BE2C (cell line): ENCODE measurements at regions not wholly inside any gene's neighbourhood (a gene's known extent, or its start where the extent isn't known, plus 50 kb on each side); places are given as distances from the start of the nearest gene placed in this dataset.
"Not testable (repeated sequence)": the region's sequence is repeated elsewhere in the genome, so short reads cannot be mapped to it uniquely, and the experiment has no call there.

ENCODE experiments used
- DNase-seq: peaks from one replicate; pipeline ENCODE4 v3.0.0-alpha.2; 2020
- H3K27me3 ChIP-seq: fragments of 250-450 bp; sonication (Bioruptor Pico); 2 replicates; pipeline ENCODE4 v1.5.1; 2020; ENCODE audit warnings: mild to moderate bottlenecking
- H3K36me3 ChIP-seq: fragments of 250-450 bp; sonication (Bioruptor Pico); 2 replicates; pipeline ENCODE4 v1.5.1; 2020; ENCODE audit warnings: mild to moderate bottlenecking
- H3K4me1 ChIP-seq: fragments of 250-450 bp; sonication (Bioruptor Pico); 2 replicates; pipeline ENCODE4 v1.5.1; 2020
- H3K4me3 ChIP-seq: 2 replicates; pipeline ENCODE4 v1.5.1; 2011; ENCODE audit warnings: low read depth, low read length
- H3K9me3 ChIP-seq: fragments of 250-450 bp; sonication (Bioruptor Pico); 2 replicates; pipeline ENCODE4 v1.5.1; 2020
- CTCF ChIP-seq: IDR thresholded peaks from 2 replicates; pipeline ENCODE4 v1.5.1; 2012; ENCODE audit warnings: mild to moderate bottlenecking, low read depth, low read length

GRCh38 chr12:94831081-94831751, 172.3 kb downstream of the NDUFA12 start:
- Histone ChIP-seq H3K4me1 (no peaks in the 10 kb centered on the region; the same call in 1 of the 2 replicates), H3K9me3 (no peaks in the 10 kb centered on the region), H3K4me3 (no peak overlapping the region), H3K36me3 (no peaks in the 10 kb centered on the region), H3K27me3 (no peaks in the 10 kb centered on the region)
- DNase-seq = no peak
- TF ChIP-seq CTCF = no peak

- H3K4me3 ChIP-seq = no peak overlapping the region
- no peaks in the 10 kb centered on the region for H3K9me3 ChIP-seq
- no peak for DNase-seq
- H3K36me3 ChIP-seq = no peaks in the 10 kb centered on the region
- TF ChIP-seq CTCF = no peak
- H3K27me3 ChIP-seq = no peaks in the 10 kb centered on the region
- no peaks in the 10 kb centered on the region; the same call in 1 of the 2 replicates for H3K4me1 ChIP-seq
Observed at GRCh38 chr12:94829552-94829951, 173.9 kb downstream of the NDUFA12 start.

- TF ChIP-seq CTCF = no peak
- H3K27me3 ChIP-seq = no peaks in the 10 kb centered on the region
Observed at GRCh38 chr12:94819011-94819410, 168.7 kb upstream of the TMCC3 start.

GRCh38 chr12:94817695-94818075, 167.3 kb upstream of the TMCC3 start:
- Histone ChIP-seq H3K4me3 (no peak overlapping the region), H3K36me3 (no peaks in the 10 kb centered on the region)
- no peak for TF ChIP-seq CTCF

More at GRCh38 chr12:94819011-94819410, 168.7 kb upstream of the TMCC3 start:
- H3K36me3 ChIP-seq = no peaks in the 10 kb centered on the region
- no peaks in the 10 kb centered on the region for H3K9me3 ChIP-seq
- no peak overlapping the region for H3K4me3 ChIP-seq
- no peak for DNase-seq
- H3K4me1 ChIP-seq = no peaks in the 10 kb centered on the region

GRCh38 chr12:94817201-94817600, 166.8 kb upstream of the TMCC3 start:
- H3K9me3 ChIP-seq, H3K27me3 ChIP-seq, H3K36me3 ChIP-seq, H3K4me1 ChIP-seq, DNase-seq, H3K4me3 ChIP-seq: not testable (repeated sequence)

More at GRCh38 chr12:94817695-94818075, 167.3 kb upstream of the TMCC3 start:
- no peaks in the 10 kb centered on the region for H3K27me3 ChIP-seq
- H3K9me3 ChIP-seq = no peaks in the 10 kb centered on the region
- H3K4me1 ChIP-seq = no peaks in the 10 kb centered on the region
- no peak for DNase-seq

GRCh38 chr12:94816746-94817145, 166.4 kb upstream of the TMCC3 start:
- H3K27me3 ChIP-seq, H3K4me1 ChIP-seq, DNase-seq: not testable (repeated sequence)

GRCh38 chr12:94815958-94816357, 165.6 kb upstream of the TMCC3 start:
- TF ChIP-seq CTCF = no peak
- Histone ChIP-seq H3K4me1 (no peaks in the 10 kb centered on the region), H3K36me3 (no peaks in the 10 kb centered on the region), H3K4me3 (no peak overlapping the region), H3K27me3 (no peaks in the 10 kb centered on the region), H3K9me3 (no peaks in the 10 kb centered on the region)
- DNase-seq = no peak

More at GRCh38 chr12:94816746-94817145, 166.4 kb upstream of the TMCC3 start:
- not testable (repeated sequence) for H3K36me3 ChIP-seq, H3K9me3 ChIP-seq, H3K4me3 ChIP-seq
